ENCODE measurements at regions not wholly inside any gene's neighbourhood (a gene's known extent, or its start where the extent isn't known, plus 50 kb on each side); places are given as distances from the start of the nearest gene placed in this dataset.
"Not testable (repeated sequence)": the region's sequence is repeated elsewhere in the genome, so short reads cannot be mapped to it uniquely, and the experiment has no call there.

GRCh38 chr7:86437951-86438450 lies 205.7 kb upstream of the GRM3 start:
- WGBS: 73% methylated on average over 2 of the region's 2 CpGs
- Histone ChIP-seq H3K36me3 (no peaks in the 10 kb centered on the region), H3K4me3 (no peak overlapping the region), H3K4me1 (no peaks in the 10 kb centered on the region), H3K27me3 (no peaks in the 10 kb centered on the region), H3K27ac (no peak overlapping the region), H3K9me3 (no peaks in the 10 kb centered on the region)
- DNase-seq (ENCODE audit: low spot score in 2 of 2): no peak
- TF ChIP-seq POLR2A (IDR thresholded peaks at IDR 0.05): no peak
- no peak for TF ChIP-seq POLR2AphosphoS5 (IDR thresholded peaks at IDR 0.05)
- no peak for TF ChIP-seq CTCF (IDR thresholded peaks at IDR 0.05)
- no peak for TF ChIP-seq EP300 (IDR thresholded peaks at IDR 0.05)

GRCh38 chr7:86431761-86432160 lies 211.9 kb upstream of the GRM3 start:
- H3K27ac ChIP-seq: no peak overlapping the region
- no peaks in the 10 kb centered on the region for H3K27me3 ChIP-seq
- WGBS: 76% methylated on average over 4 of the region's 4 CpGs
- no peak overlapping the region for H3K4me3 ChIP-seq
- TF ChIP-seq EP300 (IDR thresholded peaks at IDR 0.05): no peak
- no peak for TF ChIP-seq CTCF (IDR thresholded peaks at IDR 0.05)
- TF ChIP-seq POLR2A (IDR thresholded peaks at IDR 0.05): no peak
- TF ChIP-seq POLR2AphosphoS5 (IDR thresholded peaks at IDR 0.05): no peak
- H3K36me3 ChIP-seq: no peaks in the 10 kb centered on the region
- no peaks in the 10 kb centered on the region for H3K4me1 ChIP-seq
- H3K9me3 ChIP-seq: no peaks in the 10 kb centered on the region
- no peak for DNase-seq (ENCODE audit: low spot score in 2 of 2)

- H3K27ac ChIP-seq: no peak overlapping the region
- no peaks in the 10 kb centered on the region for H3K9me3 ChIP-seq
- no peaks in the 10 kb centered on the region for H3K36me3 ChIP-seq
- H3K4me1 ChIP-seq: no peaks in the 10 kb centered on the region
- no peak for DNase-seq (ENCODE audit: low spot score in 2 of 2)
- 52% methylated on average over 2 of the region's 2 CpGs for WGBS
- H3K27me3 ChIP-seq: no peaks in the 10 kb centered on the region
- H3K4me3 ChIP-seq: no peak overlapping the region
- TF ChIP-seq EP300 (IDR thresholded peaks at IDR 0.05) (no peak), POLR2A (IDR thresholded peaks at IDR 0.05) (no peak), CTCF (IDR thresholded peaks at IDR 0.05) (no peak), POLR2AphosphoS5 (IDR thresholded peaks at IDR 0.05) (no peak)
Measured at GRCh38 chr7:86411814-86412213, 231.9 kb upstream of the GRM3 start.

- DNase-seq (ENCODE audit: low spot score in 2 of 2): no peak
- no peaks in the 10 kb centered on the region for H3K36me3 ChIP-seq
- H3K9me3 ChIP-seq: no peaks in the 10 kb centered on the region
- no peak overlapping the region for H3K27ac ChIP-seq
- WGBS: 75% methylated on average over 7 of the region's 7 CpGs
- no peaks in the 10 kb centered on the region for H3K27me3 ChIP-seq
- no peak overlapping the region for H3K4me3 ChIP-seq
- no peaks in the 10 kb centered on the region for H3K4me1 ChIP-seq
- no peak for TF ChIP-seq POLR2AphosphoS5 (IDR thresholded peaks at IDR 0.05)
- no peak for TF ChIP-seq POLR2A (IDR thresholded peaks at IDR 0.05)
- no peak for TF ChIP-seq EP300 (IDR thresholded peaks at IDR 0.05)
- TF ChIP-seq CTCF (IDR thresholded peaks at IDR 0.05): no peak
Measured at GRCh38 chr7:86407291-86407690, 236.4 kb upstream of the GRM3 start.

- Histone ChIP-seq H3K9me3 (peaks cover 4% of the 10 kb centered on the region), H3K27ac (no peak overlapping the region), H3K27me3 (no peaks in the 10 kb centered on the region), H3K4me1 (no peaks in the 10 kb centered on the region), H3K36me3 (no peaks in the 10 kb centered on the region), H3K4me3 (no peak overlapping the region)
- TF ChIP-seq POLR2AphosphoS5 (IDR thresholded peaks at IDR 0.05) (no peak), CTCF (IDR thresholded peaks at IDR 0.05) (no peak), EP300 (IDR thresholded peaks at IDR 0.05) (no peak)
- no peak for DNase-seq (ENCODE audit: low spot score in 2 of 2)
- 70% methylated on average over 6 of the region's 6 CpGs for WGBS
Measured at GRCh38 chr7:86391813-86392212, 251.9 kb upstream of the GRM3 start.

GRCh38 chr7:86375602-86376001 lies 268.1 kb upstream of the GRM3 start:
- H3K27ac ChIP-seq, H3K4me3 ChIP-seq, H3K9me3 ChIP-seq, H3K4me1 ChIP-seq, H3K36me3 ChIP-seq, H3K27me3 ChIP-seq: not testable (repeated sequence)
- DNase-seq (ENCODE audit: low spot score in 2 of 2): peak in 1 of 2 donors; percentile 66
- WGBS: 90% methylated on average over 10 of the region's 10 CpGs
